OCI-M1 (cell line): ENCODE measurements at regions not wholly inside any gene's neighbourhood (a gene's known extent, or its start where the extent isn't known, plus 50 kb on each side); places are given as distances from the start of the nearest gene placed in this dataset.
"Not testable (repeated sequence)": the region's sequence is repeated elsewhere in the genome, so short reads cannot be mapped to it uniquely, and the experiment has no call there.

Experiments used
- DNase-seq: peaks from one replicate; lab custom pipeline; 2025; lab: John Stamatoyannopoulos, UW

DNA sequence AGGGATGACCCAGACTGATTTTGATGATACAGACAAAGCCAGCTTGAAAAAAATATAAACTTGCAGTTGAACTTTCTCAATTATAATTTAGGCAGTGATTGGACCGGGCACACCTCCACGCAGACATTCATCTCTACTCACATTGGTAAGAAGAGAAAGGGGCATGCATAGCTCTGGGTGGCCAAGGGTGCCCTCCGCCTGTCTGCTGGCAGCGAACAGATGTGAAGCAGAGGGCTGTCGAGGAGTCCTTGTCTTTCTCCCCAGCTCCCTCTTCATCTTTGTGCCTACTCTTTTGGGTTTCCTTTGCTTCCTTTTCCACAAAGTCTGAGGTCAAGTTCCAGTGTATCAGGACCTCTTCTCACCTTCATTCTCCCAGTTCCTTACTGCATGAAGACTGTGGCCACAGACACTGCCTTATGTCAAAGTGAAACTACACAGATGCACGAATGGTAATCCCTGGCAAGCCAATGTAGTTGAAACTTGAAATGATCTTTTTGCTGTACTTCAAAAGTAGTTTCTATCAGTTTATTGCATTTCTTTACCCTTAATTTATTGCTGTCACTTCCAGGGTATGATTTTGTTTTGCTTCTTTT lies 343.7 kb upstream of the SOX9 start:
- peak; percentile 17 for DNase-seq

DNA sequence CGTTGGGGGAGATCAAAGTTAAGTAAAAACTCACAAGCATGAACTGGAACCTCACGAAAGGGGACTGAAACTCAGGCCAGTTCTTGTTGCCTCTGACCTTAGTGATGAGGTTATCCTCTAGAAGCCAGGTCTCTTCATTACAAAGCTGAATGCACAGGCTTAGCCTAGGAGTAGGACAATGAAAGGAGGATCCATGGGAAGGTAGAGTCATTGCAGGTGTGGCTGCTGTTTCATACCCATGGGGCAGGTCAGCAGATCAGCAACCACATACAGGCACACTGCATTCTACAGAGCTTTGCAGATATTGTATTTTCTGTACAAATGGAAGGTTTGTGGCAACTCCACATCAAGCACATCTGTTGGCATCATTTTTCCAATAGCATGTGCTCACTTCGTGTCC lies 341.3 kb upstream of the SOX9 start:
- DNase-seq = no peak

DNA sequence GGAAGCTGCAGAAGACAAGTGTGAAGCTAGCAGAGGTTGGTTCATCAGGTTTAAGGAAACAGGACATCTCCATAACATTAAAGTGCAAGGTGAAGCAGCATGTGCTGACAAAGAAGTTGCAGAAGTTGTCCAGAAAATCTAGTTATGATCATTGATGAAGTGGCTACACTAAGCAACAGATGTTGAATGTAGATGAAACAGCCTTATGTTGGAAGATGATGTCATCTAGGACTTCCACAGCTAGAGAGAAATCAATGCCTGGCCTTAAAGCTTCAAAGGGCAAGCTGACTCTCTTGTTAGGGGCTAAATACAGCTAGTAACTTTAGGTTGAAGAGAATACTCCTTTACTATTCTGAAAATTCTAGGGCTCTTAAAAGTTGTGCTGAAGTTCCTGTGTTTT lies 340.2 kb upstream of the SOX9 start:
- DNase-seq = no peak

GRCh38 chr17:71782021-71782420 lies 338.8 kb upstream of the SOX9 start:
- DNase-seq = not testable (repeated sequence)

DNA sequence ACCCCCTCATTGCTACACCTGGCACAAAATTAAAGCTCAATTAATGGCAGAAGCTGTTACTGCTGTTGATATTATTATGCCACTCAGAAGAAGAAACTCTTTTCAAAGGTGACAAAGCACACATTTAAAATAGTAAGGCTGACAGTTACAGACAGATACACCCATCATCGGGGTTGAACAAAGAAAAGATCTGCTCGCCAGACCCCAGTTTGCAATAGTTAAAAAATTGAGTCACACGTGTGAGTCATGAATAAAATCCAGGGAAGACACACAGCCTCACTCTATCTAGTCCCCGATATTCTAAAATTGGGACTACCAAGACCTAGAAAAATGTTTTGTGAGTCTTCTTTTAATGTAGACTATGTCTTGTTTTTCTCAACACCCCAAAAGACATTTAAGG lies 330.0 kb upstream of the SOX9 start:
- no peak for DNase-seq

DNA sequence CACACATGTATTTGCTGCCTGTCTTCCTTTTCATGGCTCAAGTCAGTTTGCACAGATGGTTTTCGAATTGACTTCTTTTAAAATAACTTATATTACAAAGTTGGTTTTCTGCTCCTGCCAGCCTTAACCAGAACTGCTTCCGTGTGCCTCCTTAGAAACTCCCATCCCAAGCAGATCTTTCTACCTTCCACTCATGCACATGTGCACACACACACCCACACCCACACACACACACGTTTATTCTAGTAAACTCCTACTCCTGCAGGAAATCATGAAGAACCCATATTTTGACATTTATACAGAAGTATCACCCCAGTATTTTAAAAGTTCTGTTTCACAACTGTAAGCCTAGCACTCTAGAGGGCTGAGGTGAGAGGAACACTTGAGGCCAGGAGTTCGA lies 329.5 kb upstream of the SOX9 start:
- no peak for DNase-seq

DNA sequence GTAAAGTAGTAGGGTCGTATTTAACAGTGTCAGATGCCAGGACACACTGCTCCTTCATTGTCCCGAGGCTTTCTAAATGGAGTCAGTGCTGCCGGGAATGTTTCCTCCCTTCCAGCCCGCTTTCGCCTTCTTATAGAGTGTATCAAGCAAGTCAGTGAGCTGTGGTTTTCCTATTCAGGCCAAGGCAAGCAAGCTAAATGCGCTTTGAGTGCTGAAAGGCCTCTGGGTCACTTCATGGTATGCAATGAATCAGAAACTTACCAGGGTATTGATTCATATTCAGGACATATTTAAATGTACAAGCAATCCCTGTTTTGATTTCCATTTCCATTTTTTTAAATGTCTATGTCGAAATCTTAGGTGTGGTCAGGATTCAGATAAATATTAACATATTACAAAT lies 327.9 kb upstream of the SOX9 start:
- DNase-seq = no peak

GRCh38 chr17:71793518-71793917 lies 327.3 kb upstream of the SOX9 start:
- no peak for DNase-seq

GRCh38 chr17:71798701-71799100 lies 322.1 kb upstream of the SOX9 start:
- no peak for DNase-seq

- DNase-seq = no peak
These were observed 321.2 kb upstream of the SOX9 start for GRCh38 chr17:71799657-71800056.

DNA sequence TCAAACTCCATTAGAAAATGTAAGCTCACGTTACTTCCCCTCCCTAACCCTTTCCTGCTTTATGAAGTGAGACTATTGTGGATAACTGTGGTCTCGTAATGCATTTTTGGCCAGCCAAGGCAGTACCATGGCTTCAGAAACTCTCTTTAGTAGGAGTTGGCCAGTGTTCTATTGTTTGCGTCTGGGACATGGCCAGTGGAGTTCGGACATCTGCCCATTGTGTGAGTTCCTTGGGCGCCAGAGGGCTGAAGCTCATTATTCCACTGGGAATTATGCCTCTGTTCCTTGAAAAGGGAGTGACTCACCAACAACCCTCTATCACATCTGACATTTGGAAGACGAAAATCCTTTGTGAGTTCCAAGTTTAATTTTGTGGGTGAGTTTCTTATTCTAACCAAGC lies 319.5 kb upstream of the SOX9 start:
- no peak for DNase-seq

DNA sequence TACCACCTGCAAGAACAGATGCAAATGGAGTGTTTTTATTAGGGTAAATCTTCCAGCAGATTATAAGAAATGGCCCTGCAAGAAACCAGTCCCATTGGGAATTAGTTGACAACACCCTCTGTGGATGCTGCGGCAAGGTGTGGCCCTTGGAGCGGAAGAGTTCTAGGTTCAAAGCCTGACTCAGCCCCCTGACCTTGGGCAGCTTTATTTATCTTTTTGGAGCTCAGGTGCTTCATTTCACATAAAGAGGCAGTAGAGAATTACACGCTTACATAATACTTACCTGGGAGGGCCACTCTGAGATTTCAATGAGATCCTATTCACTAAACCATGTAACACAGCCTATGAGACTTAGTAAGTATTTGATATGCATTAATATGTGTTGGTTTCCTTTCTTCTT lies 318.2 kb upstream of the SOX9 start:
- DNase-seq = no peak

DNA sequence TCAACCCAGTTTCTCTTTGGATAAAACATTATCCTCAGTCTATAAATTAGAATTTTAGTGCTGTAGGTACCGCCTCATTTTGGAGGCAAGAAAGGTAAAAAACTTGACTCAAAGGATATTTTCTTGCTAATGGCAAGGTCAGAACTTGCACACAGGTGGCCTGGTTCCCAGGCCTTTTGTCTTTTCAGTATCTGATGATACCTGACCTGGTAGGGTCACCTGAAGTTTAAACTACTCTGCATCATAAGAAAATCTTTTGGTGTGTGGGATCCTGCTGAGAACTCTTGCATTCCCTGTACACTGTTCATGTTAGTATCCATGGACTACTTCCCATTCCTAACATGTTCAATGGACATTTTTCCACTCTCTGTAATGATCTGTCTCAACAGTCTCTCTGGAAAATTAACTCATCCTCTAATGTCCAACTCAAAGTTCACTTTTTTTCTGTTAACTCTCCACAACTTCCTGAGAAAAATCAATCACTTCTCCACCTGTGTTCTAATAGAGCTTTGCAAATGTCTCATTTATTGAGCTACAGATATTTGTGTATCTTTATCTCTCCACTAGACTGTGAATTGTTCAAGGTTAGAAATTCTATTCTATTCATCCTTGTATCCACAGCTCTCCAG lies 317.1 kb upstream of the SOX9 start:
- DNase-seq = no peak

DNA sequence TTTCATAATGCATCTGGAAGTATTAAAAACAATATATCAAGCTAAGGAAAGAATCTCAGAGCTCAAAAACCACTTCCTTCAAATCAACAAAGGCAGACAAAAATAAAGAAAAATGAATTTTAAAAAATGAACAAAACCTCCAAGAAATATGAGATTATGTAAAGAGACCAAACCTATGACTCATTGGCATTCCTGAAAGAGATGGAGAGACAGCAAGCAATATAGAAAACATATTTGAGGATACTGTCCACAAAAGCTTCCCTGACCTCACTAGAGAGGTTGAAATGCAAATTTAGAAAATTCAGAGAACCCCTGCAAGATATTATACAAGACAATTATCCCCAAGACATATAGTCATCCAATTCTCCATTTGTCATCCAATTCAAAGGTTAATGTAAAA lies 311.3 kb upstream of the SOX9 start:
- DNase-seq = no peak

DNA sequence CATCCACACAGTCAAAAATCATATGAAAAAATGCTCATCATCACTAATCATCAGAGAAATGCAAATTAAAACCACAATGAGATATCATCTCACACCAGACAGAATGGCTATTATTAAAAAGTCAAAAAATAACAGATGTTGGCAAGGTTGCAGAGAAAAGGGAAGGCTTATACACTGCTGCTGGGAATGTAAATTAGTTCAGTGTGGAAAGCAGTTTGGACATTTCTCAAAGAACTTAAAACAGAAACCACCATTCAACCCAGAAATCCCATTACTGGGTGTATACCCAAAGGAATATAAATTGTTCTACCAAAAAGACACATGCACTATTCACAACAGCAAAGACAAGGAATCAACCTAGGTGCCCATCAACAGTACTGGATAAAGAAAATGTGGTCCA lies 307.0 kb upstream of the SOX9 start:
- not testable (repeated sequence) for DNase-seq

DNA sequence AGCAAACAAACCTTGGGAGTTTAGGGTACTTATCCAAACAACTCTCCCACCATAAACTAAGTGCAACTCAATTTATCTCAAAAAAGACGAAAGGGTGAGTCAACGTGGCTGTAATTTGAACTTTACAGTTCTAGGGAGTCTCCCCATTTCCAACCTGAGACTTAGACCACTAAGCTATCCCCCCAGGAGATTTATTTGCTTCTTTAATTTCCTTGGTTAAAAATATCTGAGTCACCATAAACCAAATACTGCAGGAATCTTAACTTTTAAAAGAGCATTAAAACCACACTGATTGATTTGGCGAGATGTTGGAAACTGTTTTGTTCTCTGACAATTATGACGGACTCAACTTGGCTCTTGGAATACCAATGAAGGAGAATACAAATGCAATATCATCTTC lies 299.3 kb upstream of the SOX9 start:
- no peak for DNase-seq

- no peak for DNase-seq
These were observed 296.1 kb upstream of the SOX9 start for GRCh38 chr17:71824671-71825070.

- no peak for DNase-seq
These were observed 295.1 kb upstream of the SOX9 start for GRCh38 chr17:71825687-71826086.

DNA sequence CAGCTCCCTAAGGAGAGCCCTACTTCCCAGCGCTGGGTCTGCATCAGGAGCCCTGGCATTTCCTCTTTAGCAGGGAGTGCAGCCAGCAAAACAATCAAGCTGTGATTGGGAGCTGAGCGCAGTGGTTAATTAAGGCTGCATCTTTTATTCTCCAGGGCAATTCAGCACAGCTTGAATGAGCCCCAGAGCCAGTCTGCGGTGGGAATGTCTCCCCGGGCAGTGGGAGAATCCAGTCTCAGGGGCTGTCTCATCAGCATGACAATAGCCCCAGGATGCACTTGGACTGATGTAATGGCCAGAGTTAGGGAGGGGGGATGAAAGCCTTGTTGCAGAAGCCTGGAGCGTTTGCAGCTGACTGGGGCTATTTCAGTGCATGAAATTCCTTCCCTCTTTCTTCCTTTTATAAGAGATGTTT lies 292.6 kb upstream of the SOX9 start:
- no peak for DNase-seq

- DNase-seq = no peak
These were observed 290.0 kb upstream of the SOX9 start for GRCh38 chr17:71830866-71831265.

GRCh38 chr17:71842986-71843385 lies 277.8 kb upstream of the SOX9 start:
- no peak for DNase-seq

DNA sequence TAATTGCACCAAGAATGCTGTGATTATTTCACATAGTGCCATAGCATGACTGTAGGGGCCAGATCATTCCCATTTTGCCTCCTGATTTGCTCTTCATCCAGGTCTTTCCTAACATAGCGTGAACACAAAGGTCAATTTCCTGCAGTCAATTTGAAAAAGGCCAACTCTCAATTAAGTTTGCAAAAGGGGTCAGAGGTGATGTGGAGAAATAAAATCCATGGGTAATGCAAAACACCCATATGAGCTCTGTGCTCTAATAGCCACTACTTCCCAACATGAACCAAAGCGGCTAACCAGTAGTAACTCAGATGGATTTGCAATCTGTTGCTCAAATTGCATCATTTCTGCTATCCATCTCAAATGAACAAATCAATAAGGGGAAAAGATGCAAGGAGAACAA lies 275.5 kb upstream of the SOX9 start:
- peak; percentile 31 for DNase-seq

DNA sequence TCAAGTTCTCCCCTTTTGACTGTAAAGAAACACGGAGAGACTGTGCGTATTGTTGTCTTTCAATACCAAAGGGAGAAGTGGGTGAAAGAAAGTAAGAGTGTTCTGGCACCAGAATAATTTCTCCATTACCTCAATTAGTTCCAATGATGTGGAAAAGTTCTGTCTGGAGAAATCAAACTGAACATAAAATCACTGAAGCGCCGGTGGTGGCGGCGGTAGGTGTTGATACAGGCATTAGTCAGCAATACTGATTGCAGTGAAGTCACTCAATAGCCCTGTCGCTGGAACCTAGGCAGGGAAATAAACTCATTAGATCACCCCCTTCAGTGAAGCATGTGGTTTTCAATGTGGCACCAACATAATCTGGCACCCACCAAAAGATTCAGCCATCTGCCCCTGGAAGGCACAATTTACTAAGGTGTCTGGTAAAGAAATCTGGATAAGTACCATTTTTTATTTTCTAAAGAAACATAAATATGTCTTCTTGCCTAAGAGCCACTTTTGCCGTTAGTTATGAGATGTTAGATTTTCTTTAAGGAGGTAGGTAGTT lies 274.2 kb upstream of the SOX9 start:
- DNase-seq = no peak
